GM23338 (cell line): ENCODE measurements at regions not wholly inside any gene's neighbourhood (a gene's known extent, or its start where the extent isn't known, plus 50 kb on each side); places are given as distances from the start of the nearest gene placed in this dataset.

Experiments used
- ATAC-seq: fragments of 200-7000 bp; cut with Tn5 transposase; 3 replicates; pipeline ENCODE4 v1.9.1; 2020
- DNase-seq: peaks from one replicate; pipeline ENCODE4 v3.0.0-alpha.2; 2015; ENCODE audit warnings: low spot score
- H2AFZ ChIP-seq: fragments of 200-600 bp; sonication (generic); 2 replicates; pipeline ENCODE4 v1.8.0; 2016; ENCODE audit warnings: antibody characterized with exemption, mild to moderate bottlenecking, moderate library complexity
- H3F3A ChIP-seq: fragments of 200-600 bp; sonication (generic); replicated peaks from 2 replicates; pipeline ENCODE4 v1.8.0; 2017; ENCODE audit warnings: antibody characterized with exemption, mixed run types, low read depth
- H3K27ac ChIP-seq: fragments of 200-600 bp; sonication (generic); 2 replicates; pipeline ENCODE4 v1.6.1; 2016; ENCODE audit warnings: low read depth
- H3K27me3 ChIP-seq: fragments of 200-600 bp; sonication (generic); 2 replicates; pipeline ENCODE4 v1.8.0; 2016; ENCODE audit warnings: mild to moderate bottlenecking, mixed run types, moderate library complexity; ENCODE audit not compliant: insufficient read depth
- H3K36me3 ChIP-seq: fragments of 200-600 bp; sonication (generic); 2 replicates; pipeline ENCODE4 v1.8.0; 2016; ENCODE audit warnings: mild to moderate bottlenecking; ENCODE audit not compliant: insufficient read depth
- H3K4me1 ChIP-seq: fragments of 200-600 bp; sonication (generic); 2 replicates; pipeline ENCODE4 v1.8.0; 2016; ENCODE audit warnings: mild to moderate bottlenecking, moderate library complexity; ENCODE audit not compliant: insufficient read depth
- H3K4me2 ChIP-seq: fragments of 200-600 bp; sonication (generic); 2 replicates; pipeline ENCODE4 v1.7.1; 2017; ENCODE audit warnings: mixed run types
- H3K4me3 ChIP-seq: fragments of 200-600 bp; sonication (generic); 2 replicates; pipeline ENCODE4 v1.6.1; 2016; ENCODE audit warnings: mixed run types
- H3K79me2 ChIP-seq: fragments of 200-600 bp; sonication (generic); replicated peaks from 2 replicates; pipeline ENCODE4 v1.8.0; 2017; ENCODE audit warnings: mild to moderate bottlenecking; ENCODE audit not compliant: insufficient read depth
- H3K9me2 ChIP-seq: fragments of 200-600 bp; sonication (generic); 2 replicates; pipeline ENCODE4 v1.8.0; 2017; ENCODE audit not compliant: insufficient read depth
- H4K20me1 ChIP-seq: fragments of 200-600 bp; sonication (generic); replicated peaks from 2 replicates; pipeline ENCODE4 v1.8.0; 2017; ENCODE audit warnings: mild to moderate bottlenecking; ENCODE audit not compliant: insufficient read depth
- H3K27ac Mint-ChIP-seq: 2 replicates; pipeline ENCODE4 v1.8.0; 2020; ENCODE audit warnings: inconsistent platforms, mild to moderate bottlenecking, moderate library complexity, mixed read lengths
- H3K27me3 Mint-ChIP-seq: 3 replicates; pipeline ENCODE4 v1.8.0; 2022; ENCODE audit warnings: low read depth, mild to moderate bottlenecking, moderate library complexity, mixed read lengths, inconsistent platforms; ENCODE audit not compliant: insufficient read depth, poor library complexity
- H3K36me3 Mint-ChIP-seq: 3 replicates; pipeline ENCODE4 v1.8.0; 2021; ENCODE audit warnings: low read depth, mild to moderate bottlenecking, inconsistent platforms, moderate library complexity, mixed read lengths
- H3K4me1 Mint-ChIP-seq: 3 replicates; pipeline ENCODE4 v1.8.0; 2020; ENCODE audit warnings: mild to moderate bottlenecking, inconsistent platforms, mixed read lengths
- H3K4me3 Mint-ChIP-seq: 3 replicates; pipeline ENCODE4 v1.8.0; 2021; ENCODE audit warnings: moderate library complexity, mild to moderate bottlenecking, inconsistent platforms, mixed read lengths
- H3K9me3 Mint-ChIP-seq: 3 replicates; pipeline ENCODE4 v1.8.0; 2020; ENCODE audit warnings: moderate library complexity, mild to moderate bottlenecking, inconsistent platforms, mixed read lengths
- CREB1 ChIP-seq: fragments of 250-450 bp; sonication (Bioruptor Pico); IDR thresholded peaks from 2 replicates; pipeline ENCODE4 v1.5.0; 2020; ENCODE audit warnings: low read depth, mild to moderate bottlenecking, moderate library complexity
- JUNB ChIP-seq: IDR thresholded peaks from one replicate; pipeline ENCODE4 v1.6.1; 2016; ENCODE audit warnings: antibody characterized with exemption; ENCODE audit not compliant: unreplicated experiment
- NANOG ChIP-seq: IDR thresholded peaks from 2 replicates; pipeline ENCODE4 v1.6.1; 2016; ENCODE audit warnings: antibody characterized with exemption, borderline replicate concordance
- ZNF114 ChIP-seq: fragments of 250-450 bp; sonication (Bioruptor Pico); IDR thresholded peaks from 2 replicates; pipeline ENCODE4 v1.5.0; 2020; ENCODE audit warnings: mild to moderate bottlenecking, moderate library complexity
- ZNF462 ChIP-seq: fragments of 250-450 bp; sonication (Bioruptor Pico); IDR thresholded peaks from 2 replicates; pipeline ENCODE4 v1.5.0; 2020; ENCODE audit warnings: mild to moderate bottlenecking, moderate library complexity
- TF ChIP-seq, protein P1 (sequence below): IDR thresholded peaks from 2 replicates; pipeline ENCODE4 v1.6.1; 2016; ENCODE audit warnings: antibody characterized with exemption
- TF ChIP-seq, protein P2 (sequence below): IDR thresholded peaks from one replicate; pipeline ENCODE4 v1.6.1; 2018; ENCODE audit warnings: antibody characterized with exemption; ENCODE audit not compliant: unreplicated experiment

GRCh38 chr1:82586473-82586872 is 785.7 kb downstream of the ADGRL2 start:
- no peaks in the 10 kb centered on the region for H3K27me3 Mint-ChIP-seq
- H3K27ac ChIP-seq = no peak overlapping the region

More at GRCh38 chr1:82586473-82586872, 785.7 kb downstream of the ADGRL2 start:
- ATAC-seq (no peak), DNase-seq (no peak)
- no peak overlapping the region for H3K4me3 Mint-ChIP-seq
- peaks cover 4% of the 10 kb centered on the region; the same call in 1 of the 2 replicates for H3K9me2 ChIP-seq
- H3K4me1 Mint-ChIP-seq = peaks cover 3% of the 10 kb centered on the region; the same call in 2 of the 3 replicates
- no peaks in the 10 kb centered on the region for H3K4me1 ChIP-seq
- no peak for TF ChIP-seq CREB1 (CRISPR knock-in tag)
- TF ChIP-seq NANOG = no peak
- TF ChIP-seq, protein P1, sequence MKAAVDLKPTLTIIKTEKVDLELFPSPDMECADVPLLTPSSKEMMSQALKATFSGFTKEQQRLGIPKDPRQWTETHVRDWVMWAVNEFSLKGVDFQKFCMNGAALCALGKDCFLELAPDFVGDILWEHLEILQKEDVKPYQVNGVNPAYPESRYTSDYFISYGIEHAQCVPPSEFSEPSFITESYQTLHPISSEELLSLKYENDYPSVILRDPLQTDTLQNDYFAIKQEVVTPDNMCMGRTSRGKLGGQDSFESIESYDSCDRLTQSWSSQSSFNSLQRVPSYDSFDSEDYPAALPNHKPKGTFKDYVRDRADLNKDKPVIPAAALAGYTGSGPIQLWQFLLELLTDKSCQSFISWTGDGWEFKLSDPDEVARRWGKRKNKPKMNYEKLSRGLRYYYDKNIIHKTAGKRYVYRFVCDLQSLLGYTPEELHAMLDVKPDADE = no peak
- TF ChIP-seq, protein P2, sequence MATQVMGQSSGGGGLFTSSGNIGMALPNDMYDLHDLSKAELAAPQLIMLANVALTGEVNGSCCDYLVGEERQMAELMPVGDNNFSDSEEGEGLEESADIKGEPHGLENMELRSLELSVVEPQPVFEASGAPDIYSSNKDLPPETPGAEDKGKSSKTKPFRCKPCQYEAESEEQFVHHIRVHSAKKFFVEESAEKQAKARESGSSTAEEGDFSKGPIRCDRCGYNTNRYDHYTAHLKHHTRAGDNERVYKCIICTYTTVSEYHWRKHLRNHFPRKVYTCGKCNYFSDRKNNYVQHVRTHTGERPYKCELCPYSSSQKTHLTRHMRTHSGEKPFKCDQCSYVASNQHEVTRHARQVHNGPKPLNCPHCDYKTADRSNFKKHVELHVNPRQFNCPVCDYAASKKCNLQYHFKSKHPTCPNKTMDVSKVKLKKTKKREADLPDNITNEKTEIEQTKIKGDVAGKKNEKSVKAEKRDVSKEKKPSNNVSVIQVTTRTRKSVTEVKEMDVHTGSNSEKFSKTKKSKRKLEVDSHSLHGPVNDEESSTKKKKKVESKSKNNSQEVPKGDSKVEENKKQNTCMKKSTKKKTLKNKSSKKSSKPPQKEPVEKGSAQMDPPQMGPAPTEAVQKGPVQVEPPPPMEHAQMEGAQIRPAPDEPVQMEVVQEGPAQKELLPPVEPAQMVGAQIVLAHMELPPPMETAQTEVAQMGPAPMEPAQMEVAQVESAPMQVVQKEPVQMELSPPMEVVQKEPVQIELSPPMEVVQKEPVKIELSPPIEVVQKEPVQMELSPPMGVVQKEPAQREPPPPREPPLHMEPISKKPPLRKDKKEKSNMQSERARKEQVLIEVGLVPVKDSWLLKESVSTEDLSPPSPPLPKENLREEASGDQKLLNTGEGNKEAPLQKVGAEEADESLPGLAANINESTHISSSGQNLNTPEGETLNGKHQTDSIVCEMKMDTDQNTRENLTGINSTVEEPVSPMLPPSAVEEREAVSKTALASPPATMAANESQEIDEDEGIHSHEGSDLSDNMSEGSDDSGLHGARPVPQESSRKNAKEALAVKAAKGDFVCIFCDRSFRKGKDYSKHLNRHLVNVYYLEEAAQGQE = no peak
- no peak for TF ChIP-seq JUNB
- TF ChIP-seq ZNF114 (CRISPR knock-in tag) = no peak
- TF ChIP-seq ZNF462 (CRISPR knock-in tag) = no peak
- H3K79me2 ChIP-seq = no peaks in the 10 kb centered on the region
- no peaks in the 10 kb centered on the region for H3F3A ChIP-seq
- no peak overlapping the region for H3K4me3 ChIP-seq
- H2AFZ ChIP-seq = no peak overlapping the region
- H3K36me3 Mint-ChIP-seq = no peaks in the 10 kb centered on the region; the same call in 1 of the 3 replicates
- no peak overlapping the region for H3K27ac Mint-ChIP-seq
- no peaks in the 10 kb centered on the region for H3K36me3 ChIP-seq
- no peaks in the 10 kb centered on the region for H3K9me3 Mint-ChIP-seq
- no peaks in the 10 kb centered on the region for H3K27me3 ChIP-seq
- no peaks in the 10 kb centered on the region for H4K20me1 ChIP-seq
- H3K4me2 ChIP-seq = no peak overlapping the region
